Gastroesophageal sphincter (tissue), 3 donors: ENCODE measurements at regions not wholly inside any gene's neighbourhood (a gene's known extent, or its start where the extent isn't known, plus 50 kb on each side); places are given as distances from the start of the nearest gene placed in this dataset.

Experiments
- POLR2A ChIP-seq, 2 donors: fragments of 450-650 bp; IDR thresholded peaks; one replicate each; pipeline ENCODE4 v1.6.1; 2017; ENCODE audit warnings: antibody characterized with exemption in 2 of 2, mild to moderate bottlenecking in 2 of 2, moderate library complexity in 1 of 2
- POLR2AphosphoS5 ChIP-seq: sonication (generic); formaldehyde crosslinking; IDR thresholded peaks from one replicate; pipeline ENCODE4 v1.6.1; 2017; ENCODE audit warnings: antibody characterized with exemption
- TF ChIP-seq, protein P1 (sequence below), 4 experiments: fragments of 200-600 bp in 2 of 4; fragments of 450-650 bp in 2 of 4; sonication (generic) in 1 of 4; IDR thresholded peaks; one replicate each; pipeline ENCODE4 v1.5.1; 2017 to 2019; ENCODE audit warnings: antibody characterized with exemption in 4 of 4, mild to moderate bottlenecking in 2 of 4, moderate library complexity in 2 of 4

DNA sequence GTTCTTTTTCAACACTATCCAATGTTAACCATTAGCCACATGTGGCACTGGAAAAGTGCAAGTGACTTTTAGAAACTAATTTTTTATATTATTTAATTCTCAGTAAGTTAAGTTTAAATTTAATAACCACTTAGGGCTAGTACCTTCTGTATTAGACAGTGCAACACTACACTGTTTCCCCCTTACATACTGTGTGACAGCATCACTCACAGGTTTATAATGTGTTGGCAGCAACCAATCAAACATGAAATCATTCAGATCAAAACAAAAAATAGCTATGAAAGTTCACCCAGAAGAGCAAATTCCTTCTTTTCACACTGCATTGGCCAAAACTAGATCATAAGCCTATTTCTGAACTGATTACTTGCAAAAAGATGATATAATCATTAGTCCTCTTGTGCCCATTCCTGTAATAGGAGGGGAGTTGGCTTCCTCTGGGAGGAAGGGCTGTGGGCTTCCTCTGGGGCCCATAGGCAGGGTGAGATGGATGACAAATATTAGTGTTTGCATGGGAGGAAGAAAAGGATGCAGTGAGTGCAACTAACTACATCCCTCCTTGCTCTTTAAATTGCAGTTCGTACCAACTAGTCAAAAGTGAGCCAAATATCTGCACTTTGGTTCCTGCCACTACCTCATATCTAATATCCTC is 708.1 kb upstream of the RGMB start:
- TF ChIP-seq, protein P1, sequence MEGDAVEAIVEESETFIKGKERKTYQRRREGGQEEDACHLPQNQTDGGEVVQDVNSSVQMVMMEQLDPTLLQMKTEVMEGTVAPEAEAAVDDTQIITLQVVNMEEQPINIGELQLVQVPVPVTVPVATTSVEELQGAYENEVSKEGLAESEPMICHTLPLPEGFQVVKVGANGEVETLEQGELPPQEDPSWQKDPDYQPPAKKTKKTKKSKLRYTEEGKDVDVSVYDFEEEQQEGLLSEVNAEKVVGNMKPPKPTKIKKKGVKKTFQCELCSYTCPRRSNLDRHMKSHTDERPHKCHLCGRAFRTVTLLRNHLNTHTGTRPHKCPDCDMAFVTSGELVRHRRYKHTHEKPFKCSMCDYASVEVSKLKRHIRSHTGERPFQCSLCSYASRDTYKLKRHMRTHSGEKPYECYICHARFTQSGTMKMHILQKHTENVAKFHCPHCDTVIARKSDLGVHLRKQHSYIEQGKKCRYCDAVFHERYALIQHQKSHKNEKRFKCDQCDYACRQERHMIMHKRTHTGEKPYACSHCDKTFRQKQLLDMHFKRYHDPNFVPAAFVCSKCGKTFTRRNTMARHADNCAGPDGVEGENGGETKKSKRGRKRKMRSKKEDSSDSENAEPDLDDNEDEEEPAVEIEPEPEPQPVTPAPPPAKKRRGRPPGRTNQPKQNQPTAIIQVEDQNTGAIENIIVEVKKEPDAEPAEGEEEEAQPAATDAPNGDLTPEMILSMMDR (IDR thresholded peaks at IDR 0.05), result no peak
- TF ChIP-seq POLR2AphosphoS5, result no peak
- TF ChIP-seq POLR2A (IDR thresholded peaks at IDR 0.05), result no peak
